K562 (cell line): ENCODE measurements at regions not wholly inside any gene's neighbourhood (a gene's known extent, or its start where the extent isn't known, plus 50 kb on each side); places are given as distances from the start of the nearest gene placed in this dataset.

ENCODE experiments used
- ATAC-seq: fragments of 200-7000 bp; cut with Tn5 transposase; 3 replicates; pipeline ENCODE4 v1.9.1; 2020; ENCODE audit warnings: moderate library complexity
- BruUV-seq: library from RNA; stranded (reverse); fragments of 400-500 nt; replicated peaks from 2 replicates; lab custom pipeline; 2021; lab: Mats Ljungman, UMichigan
- CTCF ChIA-PET: fragments of 300-600 bp; formaldehyde crosslinking; extraction: SDS; loops from one replicate; lab custom pipeline; 2021; ENCODE audit warnings: low intra/inter-chr PET ratio; lab: Yijun Ruan, JAX
- POLR2A ChIA-PET: fragments of 300-600, 350-650 bp; sonication (Branson Sonifier 250); formaldehyde crosslinking; extraction: SDS; loops from one replicate; lab custom pipeline; 2021; ENCODE audit warnings: antibody characterized with exemption, inconsistent platforms; lab: Yijun Ruan, JAX
- DNase-seq, 4 experiments: peaks; one replicate each; pipeline versions ENCODE4 v3.0.0 to v3.0.0-alpha.2; 2011 to 2018; ENCODE audit warnings: low spot score in 3 of 4, mixed read lengths in 3 of 4; ENCODE audit errors: extremely low read depth in 1 of 4
- FAIRE-seq: peaks from 2 replicates; lab custom pipeline; 2011; peaks lifted over from hg19 to GRCh38; lab: Jason Lieb, UNC
- H2AFZ ChIP-seq: 2 replicates; pipeline ENCODE4 v1.6.0; 2011; ENCODE audit warnings: low read depth, low read length, control low read depth, inconsistent platforms
- H3K27ac ChIP-seq: fragments of 200-600 bp; 3 replicates; pipeline ENCODE4 v1.8.0; 2011; ENCODE audit warnings: low read depth, mild to moderate bottlenecking, control low read depth, inconsistent platforms, low read length, moderate library complexity, mixed read lengths; ENCODE audit errors: extremely low read depth
- H3K27me3 ChIP-seq, 2 experiments: fragments of 300-600 bp in 1 of 2; 2 replicates in 1 of 2; 3 replicates in 1 of 2; pipeline versions ENCODE4 v1.6.0 to v1.8.0; 2011; ENCODE audit warnings: inconsistent platforms in 2 of 2, low read length in 2 of 2, mild to moderate bottlenecking in 1 of 2, mixed read lengths in 1 of 2, moderate library complexity in 1 of 2; ENCODE audit not compliant: control insufficient read depth in 2 of 2, insufficient read depth in 2 of 2
- H3K36me3 ChIP-seq: fragments of 300-600 bp; 3 replicates; pipeline ENCODE4 v1.8.0; 2011; ENCODE audit warnings: mild to moderate bottlenecking, low read length, inconsistent platforms; ENCODE audit not compliant: control insufficient read depth, insufficient read depth
- H3K4me1 ChIP-seq, 2 experiments: fragments of 200-600 bp in 1 of 2; replicated peaks in 1 of 2; 2 replicates in 1 of 2; 3 replicates in 1 of 2; pipeline versions ENCODE4 v1.5.1 to v1.8.0; 2011; ENCODE audit warnings: inconsistent platforms in 2 of 2, low read length in 2 of 2, mild to moderate bottlenecking in 1 of 2, mixed read lengths in 1 of 2, moderate library complexity in 1 of 2; ENCODE audit not compliant: control insufficient read depth in 2 of 2, insufficient read depth in 2 of 2
- H3K4me2 ChIP-seq: 2 replicates; pipeline ENCODE4 v1.6.1; 2011; ENCODE audit warnings: low read length, control low read depth, inconsistent platforms, mixed read lengths; ENCODE audit not compliant: insufficient read depth
- H3K4me3 ChIP-seq: fragments of 200-600 bp; sonication (generic), shearing (Covaris generic); 2 replicates; pipeline ENCODE4 v1.5.1; 2016; ENCODE audit warnings: control low read depth, inconsistent platforms
- H3K79me2 ChIP-seq: fragments of 200-600 bp; 3 replicates; pipeline ENCODE4 v1.8.0; 2011; ENCODE audit warnings: low read length, inconsistent platforms; ENCODE audit not compliant: control insufficient read depth, insufficient read depth
- H3K9ac ChIP-seq, 2 experiments: 2 replicates each; pipeline versions ENCODE4 v1.6.0 to v1.6.1; 2011; ENCODE audit warnings: low read depth in 2 of 2, low read length in 2 of 2, control low read depth in 1 of 2, inconsistent platforms in 1 of 2, mild to moderate bottlenecking in 1 of 2, mixed read lengths in 1 of 2; ENCODE audit not compliant: insufficient read depth in 1 of 2
- H3K9me1 ChIP-seq: one replicate; pipeline ENCODE4 v1.6.0; 2011; ENCODE audit warnings: inconsistent platforms, mild to moderate bottlenecking, low read length, moderate library complexity; ENCODE audit not compliant: control insufficient read depth, insufficient read depth
- H3K9me3 ChIP-seq: replicated peaks from 2 replicates; pipeline ENCODE4 v1.5.1; 2011; ENCODE audit warnings: low read depth, low read length, inconsistent platforms; ENCODE audit not compliant: control insufficient read depth, insufficient read depth
- H4K20me1 ChIP-seq: replicated peaks from 2 replicates; pipeline ENCODE4 v1.6.1; 2011; ENCODE audit warnings: low read length, inconsistent platforms, mixed read lengths; ENCODE audit not compliant: control insufficient read depth, insufficient read depth
- ARHGAP35 ChIP-seq: fragments of 450-650 bp; IDR thresholded peaks from 2 replicates; pipeline ENCODE4 v1.6.1; 2018; ENCODE audit not compliant: partially characterized antibody
- RBFOX2 ChIP-seq: fragments of 200-400 bp; formaldehyde crosslinking; IDR thresholded peaks from 2 replicates; pipeline ENCODE4 v1.6.1; 2017; ENCODE audit warnings: low read depth, mild to moderate bottlenecking, low read length, moderate library complexity
- RCOR1 ChIP-seq, 2 experiments: IDR thresholded peaks; 2 replicates each; pipeline ENCODE4 v1.6.1; 2012; ENCODE audit warnings: low read depth in 2 of 2, low read length in 2 of 2, borderline replicate concordance in 1 of 2, improper control_type of control experiment in 1 of 2
- RNF219 ChIP-seq: fragments of 250-450 bp; sonication (Bioruptor Pico); IDR thresholded peaks from 2 replicates; pipeline ENCODE4 v1.5.0; 2022; ENCODE audit warnings: mild to moderate bottlenecking
- SAFB ChIP-seq: fragments of 200-400 bp; formaldehyde crosslinking; IDR thresholded peaks from 2 replicates; pipeline ENCODE4 v1.6.1; 2017; ENCODE audit warnings: low read depth, low read length, borderline replicate concordance
- SP2 ChIP-seq: IDR thresholded peaks from 2 replicates; pipeline ENCODE4 v1.6.1; 2011; ENCODE audit warnings: mild to moderate bottlenecking, low read depth, low read length, moderate library complexity; ENCODE audit not compliant: poor library complexity, severe bottlenecking; ENCODE audit errors: extremely low read depth
- SRSF7 ChIP-seq: fragments of 200-400 bp; formaldehyde crosslinking; optimal IDR thresholded peaks from 2 replicates; pipeline ENCODE3; 2017; ENCODE audit warnings: mild to moderate bottlenecking, low read depth, low read length
- VEZF1 ChIP-seq: fragments of 200-800 bp; sonication (Bioruptor generic); IDR thresholded peaks from 2 replicates; pipeline ENCODE4 v1.6.1; 2017; ENCODE audit warnings: missing genetic modification characterization, missing compliant biosample characterization
- ZNF133 ChIP-seq: fragments of 250-450 bp; sonication (Bioruptor Pico); IDR thresholded peaks from 2 replicates; pipeline ENCODE4 v1.4.0; 2020; ENCODE audit warnings: mild to moderate bottlenecking
- WGBS: fragments of 100-300 bp; shearing (Covaris generic); methylation state at CpG from one replicate; pipeline ENCODE4 v1.1.6; 2016; ENCODE audit warnings: low coverage, mixed read lengths; ENCODE audit not compliant: insufficient coverage; ENCODE audit errors: missing lambda C conversion rate; 5-methylcytosine and 5-hydroxymethylcytosine counted together
- in situ Hi-C: fragments of 300-500 bp; cut with MboI; formaldehyde crosslinking; loops from 4 replicates; pipeline ENCODE4 v1.15.0; 2018; ENCODE audit warnings: inconsistent platforms, mixed read lengths
- intact Hi-C: fragments of 100-400 bp; cut with micrococcal nuclease; formaldehyde crosslinking; loops from 2 replicates; pipeline ENCODE4 v1.14.2; 2022

- H2AFZ ChIP-seq = no peak overlapping the region
- no peak for DNase-seq
- CTCF ChIA-PET = no interaction called here
- TF ChIP-seq VEZF1 (CRISPR knock-in tag) = no peak
- TF ChIP-seq RCOR1 (IDR thresholded peaks at IDR 0.05; ENCODE audit: borderline replicate concordance in 1 of 2, low read depth in 2 of 2, low read length in 2 of 2) = no peak
- TF ChIP-seq ARHGAP35 = no peak
- no peak overlapping the region for H3K4me3 ChIP-seq
- H3K27ac ChIP-seq = no peak overlapping the region
- H3K27me3 ChIP-seq = no peaks in the 10 kb centered on the region
- H3K36me3 ChIP-seq = no peaks in the 10 kb centered on the region
- intact Hi-C loops (no loop called here), in situ Hi-C loops (no loop called here)
- POLR2A ChIA-PET = no interaction called here
- ATAC-seq = no peak
- no TSS peak for BruUV-seq
- no peak for FAIRE-seq
- H3K9me3 ChIP-seq = no peaks in the 10 kb centered on the region
- 0% methylated on average over 1 of the region's 1 CpG for WGBS
- H3K4me2 ChIP-seq = no peak overlapping the region
- H3K79me2 ChIP-seq = no peaks in the 10 kb centered on the region
- no peaks in the 10 kb centered on the region for H3K9me1 ChIP-seq
- no peaks in the 10 kb centered on the region for H4K20me1 ChIP-seq
- H3K9ac ChIP-seq = no peak overlapping the region
- H3K4me1 ChIP-seq = no peaks in the 10 kb centered on the region
These were observed 89.0 kb upstream of the BANK1 start for GRCh38 chr4:101701551-101701950.

- no peak for ATAC-seq
- H3K27ac ChIP-seq = no peak overlapping the region
- no peak overlapping the region for H2AFZ ChIP-seq
- H4K20me1 ChIP-seq = no peaks in the 10 kb centered on the region
- in situ Hi-C loops (no loop called here), intact Hi-C loops (no loop called here)
- no peaks in the 10 kb centered on the region for H3K9me3 ChIP-seq
- FAIRE-seq = no peak
- no TSS peak for BruUV-seq
- no peaks in the 10 kb centered on the region for H3K79me2 ChIP-seq
- WGBS = 0% methylated on average over 8 of the region's 8 CpGs
- H3K4me2 ChIP-seq = no peak overlapping the region
- H3K4me3 ChIP-seq = no peak overlapping the region
- CTCF ChIA-PET = no interaction called here
- no peaks in the 10 kb centered on the region for H3K4me1 ChIP-seq
- POLR2A ChIA-PET = no interaction called here
- no peak for DNase-seq
- H3K9ac ChIP-seq = no peak overlapping the region
- TF ChIP-seq SRSF7 (no peak), SP2 (no peak), ZNF133 (CRISPR knock-in tag) (no peak), RBFOX2 (no peak), SAFB (no peak), RNF219 (no peak)
- no peaks in the 10 kb centered on the region for H3K27me3 ChIP-seq
- H3K9me1 ChIP-seq = no peaks in the 10 kb centered on the region
- no peaks in the 10 kb centered on the region for H3K36me3 ChIP-seq
These were observed 90.9 kb upstream of the BANK1 start for GRCh38 chr4:101699441-101700124.
